ENCODE measurements at regions not wholly inside any gene's neighbourhood (a gene's known extent, or its start where the extent isn't known, plus 50 kb on each side); places are given as distances from the start of the nearest gene placed in this dataset.
"Not testable (repeated sequence)": the region's sequence is repeated elsewhere in the genome, so short reads cannot be mapped to it uniquely, and the experiment has no call there.

- DNase-seq, result no peak
Observed at GRCh38 chr12:131436922-131437705, 273.8 kb upstream of the SFSWAP start.

- DNase-seq, result no peak
Observed at GRCh38 chr12:131437706-131438492, 273.0 kb upstream of the SFSWAP start.

- DNase-seq, result not testable (repeated sequence)
Observed at GRCh38 chr12:131438493-131438835, 272.4 kb upstream of the SFSWAP start.

GRCh38 chr12:131438881-131439280 is 272.0 kb upstream of the SFSWAP start:
- DNase-seq, result no peak

- not testable (repeated sequence) for DNase-seq
Observed at GRCh38 chr12:131439752-131440151, 271.1 kb upstream of the SFSWAP start.

GRCh38 chr12:131440209-131441059 is 270.5 kb upstream of the SFSWAP start:
- not testable (repeated sequence) for DNase-seq

- DNase-seq, result no peak
Observed at GRCh38 chr12:131441060-131441396, 269.9 kb upstream of the SFSWAP start.

- DNase-seq, result no peak
Observed at GRCh38 chr12:131441638-131442336, 269.1 kb upstream of the SFSWAP start.

GRCh38 chr12:131442337-131442918 is 268.5 kb upstream of the SFSWAP start:
- no peak for DNase-seq

GRCh38 chr12:131443019-131444000 is 267.6 kb upstream of the SFSWAP start:
- DNase-seq, result no peak

- DNase-seq, result no peak
Observed at GRCh38 chr12:131444220-131445164, 266.4 kb upstream of the SFSWAP start.

GRCh38 chr12:131445184-131445774 is 265.6 kb upstream of the SFSWAP start:
- no peak for DNase-seq

GRCh38 chr12:131445795-131446194 is 265.1 kb upstream of the SFSWAP start:
- no peak for DNase-seq

GRCh38 chr12:131447636-131448035 is 263.3 kb upstream of the SFSWAP start:
- not testable (repeated sequence) for DNase-seq

GRCh38 chr12:131448254-131448795 is 262.6 kb upstream of the SFSWAP start:
- DNase-seq, result no peak

GRCh38 chr12:131449027-131449426 is 261.9 kb upstream of the SFSWAP start:
- no peak for DNase-seq

- DNase-seq, result no peak
Observed at GRCh38 chr12:131452444-131452860, 258.4 kb upstream of the SFSWAP start.
